IMR-90 (cell line): ENCODE measurements at regions not wholly inside any gene's neighbourhood (a gene's known extent, or its start where the extent isn't known, plus 50 kb on each side); places are given as distances from the start of the nearest gene placed in this dataset.

Experiments used
- ATAC-seq: fragments of 200-7000 bp; cut with Tn5 transposase; 2 replicates; pipeline ENCODE4 v1.9.1; 2020; ENCODE audit warnings: low read depth, mild to moderate bottlenecking, moderate library complexity
- BruUV-seq: library from RNA; stranded (reverse); fragments of 400-500 nt; replicated peaks from 2 replicates; lab custom pipeline; 2021; lab: Mats Ljungman, UMichigan
- CTCF ChIA-PET: fragments of 300-600 bp; formaldehyde crosslinking; extraction: SDS; loops from one replicate; lab custom pipeline; 2021; ENCODE audit warnings: antibody characterized with exemption; lab: Yijun Ruan, JAX
- POLR2A ChIA-PET: fragments of 300-600 bp; sonication (Branson Sonifier 250); formaldehyde crosslinking; loops from one replicate; lab custom pipeline; 2022; ENCODE audit warnings: antibody characterized with exemption; ENCODE audit not compliant: unreplicated experiment; lab: Charles Lee
- DNase-seq: peaks from one replicate; pipeline ENCODE4 v3.0.0; 2013
- H2AFZ ChIP-seq: replicated peaks from 2 replicates; pipeline ENCODE3; 2013; ENCODE audit warnings: low read length, mild to moderate bottlenecking; ENCODE audit not compliant: poor library complexity
- H2AK5ac ChIP-seq: 2 replicates; pipeline ENCODE4 v1.6.1; 2013; ENCODE audit warnings: low read depth, low read length, inconsistent platforms
- H2AK9ac ChIP-seq: replicated peaks from 2 replicates; pipeline ENCODE3; 2013; ENCODE audit warnings: mild to moderate bottlenecking, low read depth, low read length, moderate library complexity; ENCODE audit not compliant: poor library complexity
- H2BK120ac ChIP-seq: 2 replicates; pipeline ENCODE4 v1.6.1; 2013; ENCODE audit warnings: low read depth, low read length, inconsistent platforms
- H2BK15ac ChIP-seq: 3 replicates; pipeline ENCODE4 v1.6.1; 2013; ENCODE audit warnings: low read depth, low read length, inconsistent platforms
- H2BK20ac ChIP-seq: 2 replicates; pipeline ENCODE4 v1.6.1; 2013; ENCODE audit warnings: low read depth, mild to moderate bottlenecking, inconsistent platforms, low read length, moderate library complexity
- H2BK5ac ChIP-seq: 2 replicates; pipeline ENCODE4 v1.6.1; 2013; ENCODE audit warnings: mild to moderate bottlenecking, low read depth, low read length, inconsistent platforms; ENCODE audit not compliant: poor library complexity, severe bottlenecking
- H3K14ac ChIP-seq: replicated peaks from 2 replicates; pipeline ENCODE4 v1.6.1; 2013; ENCODE audit warnings: low read depth, low read length, inconsistent platforms
- H3K18ac ChIP-seq: 2 replicates; pipeline ENCODE4 v1.6.1; 2013; ENCODE audit warnings: low read depth, low read length, control low read depth
- H3K23ac ChIP-seq: 2 replicates; pipeline ENCODE4 v1.6.1; 2013; ENCODE audit warnings: low read depth, low read length, inconsistent platforms
- H3K27ac ChIP-seq: 2 replicates; pipeline ENCODE4 v1.5.1; 2013; ENCODE audit warnings: mild to moderate bottlenecking, control low read depth, low read length; ENCODE audit not compliant: insufficient read depth
- H3K27me3 ChIP-seq: 2 replicates; pipeline ENCODE4 v1.6.1; 2013; ENCODE audit warnings: low read length; ENCODE audit not compliant: control insufficient read depth, insufficient read depth
- H3K36me3 ChIP-seq: 2 replicates; pipeline ENCODE4 v1.6.1; 2013; ENCODE audit warnings: low read length, mixed read lengths; ENCODE audit not compliant: control insufficient read depth, insufficient read depth
- H3K4ac ChIP-seq: 2 replicates; pipeline ENCODE4 v1.6.1; 2013; ENCODE audit warnings: low read depth, low read length, inconsistent platforms
- H3K4me1 ChIP-seq: 2 replicates; pipeline ENCODE4 v1.6.1; 2013; ENCODE audit warnings: low read length, mixed read lengths; ENCODE audit not compliant: control insufficient read depth, insufficient read depth
- H3K4me2 ChIP-seq: 2 replicates; pipeline ENCODE4 v1.6.1; 2013; ENCODE audit warnings: low read depth, mild to moderate bottlenecking, control low read depth, low read length, moderate library complexity
- H3K4me3 ChIP-seq: 2 replicates; pipeline ENCODE4 v1.5.1; 2013; ENCODE audit warnings: low read depth, mild to moderate bottlenecking, control low read depth, low read length, moderate library complexity; ENCODE audit not compliant: insufficient read depth
- H3K56ac ChIP-seq: 2 replicates; pipeline ENCODE4 v1.6.1; 2013; ENCODE audit warnings: low read length, inconsistent platforms; ENCODE audit not compliant: insufficient read depth; ENCODE audit errors: extremely low read depth
- H3K79me1 ChIP-seq, 2 experiments: 2 replicates each; pipeline ENCODE4 v1.6.1; 2013; ENCODE audit warnings: low read length in 2 of 2, inconsistent platforms in 1 of 2, low read depth in 1 of 2
- H3K9ac ChIP-seq: 2 replicates; pipeline ENCODE4 v1.6.1; 2013; ENCODE audit warnings: low read depth, low read length, control low read depth
- H3K9me1 ChIP-seq: 2 replicates; pipeline ENCODE4 v1.6.1; 2013; ENCODE audit warnings: low read length, inconsistent platforms; ENCODE audit not compliant: insufficient read depth
- H3K9me3 ChIP-seq: 2 replicates; pipeline ENCODE4 v1.6.1; 2013; ENCODE audit warnings: low read length; ENCODE audit not compliant: control insufficient read depth, insufficient read depth
- H4K20me1 ChIP-seq: 2 replicates; pipeline ENCODE4 v1.6.1; 2013; ENCODE audit warnings: low read length, inconsistent platforms; ENCODE audit not compliant: insufficient read depth
- H4K5ac ChIP-seq: 2 replicates; pipeline ENCODE4 v1.6.1; 2013; ENCODE audit warnings: mild to moderate bottlenecking, low read depth, low read length, control low read depth
- H4K8ac ChIP-seq, 2 experiments: 2 replicates each; pipeline ENCODE4 v1.6.1; 2013; ENCODE audit warnings: low read depth in 2 of 2, low read length in 2 of 2, control low read depth in 1 of 2, inconsistent platforms in 1 of 2
- H4K91ac ChIP-seq: 2 replicates; pipeline ENCODE4 v1.6.1; 2013; ENCODE audit warnings: low read depth, low read length, inconsistent platforms; ENCODE audit not compliant: insufficient read depth
- BHLHE40 ChIP-seq: fragments of 150-350 bp; IDR thresholded peaks from 2 replicates; pipeline ENCODE4 v1.6.1; 2016; ENCODE audit warnings: mild to moderate bottlenecking, low read depth, low read length
- CEBPB ChIP-seq: IDR thresholded peaks from 2 replicates; pipeline ENCODE4 v1.6.1; 2012; ENCODE audit warnings: low read depth, low read length, improper control_type of control experiment
- FOS ChIP-seq: fragments of 150-350 bp; IDR thresholded peaks from 2 replicates; pipeline ENCODE4 v1.6.1; 2016; ENCODE audit warnings: low read depth, low read length
- MAFK ChIP-seq: IDR thresholded peaks from 2 replicates; pipeline ENCODE4 v1.6.1; 2012; ENCODE audit warnings: low read depth, low read length, improper control_type of control experiment
- MAZ ChIP-seq: IDR thresholded peaks from 2 replicates; pipeline ENCODE4 v1.6.1; 2012; ENCODE audit warnings: low read depth, mild to moderate bottlenecking, low read length, improper control_type of control experiment, moderate library complexity, borderline replicate concordance
- MXI1 ChIP-seq: IDR thresholded peaks from 2 replicates; pipeline ENCODE4 v1.6.1; 2012; ENCODE audit warnings: low read depth, mild to moderate bottlenecking, low read length, moderate library complexity, borderline replicate concordance
- NFE2L2 ChIP-seq: fragments of 150-350 bp; IDR thresholded peaks from 2 replicates; pipeline ENCODE4 v1.6.1; 2016; ENCODE audit warnings: low read depth, mild to moderate bottlenecking, low read length
- POLR2A ChIP-seq: IDR thresholded peaks from 2 replicates; pipeline ENCODE4 v1.6.1; 2012; ENCODE audit warnings: mild to moderate bottlenecking, low read depth, low read length
- RCOR1 ChIP-seq: IDR thresholded peaks from 2 replicates; pipeline ENCODE4 v1.6.1; 2012; ENCODE audit warnings: mild to moderate bottlenecking, low read length, improper control_type of control experiment; ENCODE audit not compliant: insufficient replicate concordance
- RFX5 ChIP-seq: IDR thresholded peaks from 2 replicates; pipeline ENCODE4 v1.8.0; 2012; ENCODE audit warnings: low read depth, mild to moderate bottlenecking, low read length, moderate library complexity
- SMC3 ChIP-seq: fragments of 150-350 bp; IDR thresholded peaks from 2 replicates; pipeline ENCODE4 v1.6.1; 2016; ENCODE audit warnings: low read depth, mild to moderate bottlenecking, antibody characterized with exemption, low read length, moderate library complexity
- WGBS, 2 experiments: methylation state at CpG; one replicate each; pipeline versions ENCODE4 v1.1.5 to v1.1.7; 2013; ENCODE audit warnings: missing lambda C conversion rate in 2 of 2; ENCODE audit not compliant: insufficient read length in 1 of 2; ENCODE audit errors: extremely low coverage in 2 of 2; 5-methylcytosine and 5-hydroxymethylcytosine counted together
- dilution Hi-C: fragments of 300-500 bp; cut with HindIII; formaldehyde crosslinking; loops from one replicate; pipeline ENCODE4 v1.14.3; 2018; ENCODE audit warnings: low sequenced_read_pairs; ENCODE audit not compliant: unreplicated experiment
- in situ Hi-C: fragments of 300-500 bp; cut with MboI; formaldehyde crosslinking; loops from 3 replicates; pipeline ENCODE4 v1.14.3; 2019; ENCODE audit warnings: low sequenced_read_pairs, inconsistent platforms, mixed read lengths
- intact Hi-C: fragments of 100-400 bp; cut with micrococcal nuclease; formaldehyde crosslinking; loops from 2 replicates; pipeline ENCODE4 v1.10.0; 2022
- TF ChIP-seq, protein P1 (sequence below): conservative IDR thresholded peaks from 2 replicates; pipeline ENCODE4 v1.5.1; 2012; ENCODE audit warnings: mild to moderate bottlenecking, low read depth, low read length, improper control_type of control experiment
- TF ChIP-seq, protein P2 (sequence below): fragments of 150-350 bp; IDR thresholded peaks from 2 replicates; pipeline ENCODE4 v1.6.1; 2016; ENCODE audit warnings: low read depth, mild to moderate bottlenecking, low read length, moderate library complexity, borderline replicate concordance
- TF ChIP-seq, protein P3 (sequence below): fragments of 150-350 bp; IDR thresholded peaks from 2 replicates; pipeline ENCODE4 v1.6.1; 2017; ENCODE audit warnings: mild to moderate bottlenecking, antibody characterized with exemption, low read length, low read depth

DNA sequence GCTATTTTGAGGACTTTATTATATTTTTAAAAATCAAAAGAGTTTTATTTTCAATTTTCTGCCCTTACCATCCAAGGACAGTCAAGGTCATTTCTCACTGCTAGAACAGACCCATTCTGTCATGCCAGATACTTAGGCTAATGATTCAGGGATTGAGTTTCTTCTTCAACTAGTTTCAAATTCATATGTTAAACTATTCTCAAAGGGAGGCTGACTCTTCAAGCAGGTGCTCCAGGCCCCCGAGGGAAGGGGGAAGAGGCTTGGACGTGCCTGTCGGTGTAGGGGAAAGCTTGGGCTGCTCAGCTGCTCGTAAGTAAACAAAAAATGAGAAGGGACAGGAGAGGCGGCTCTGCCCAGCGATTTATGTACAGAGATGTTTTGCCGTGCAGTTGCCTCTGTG is 69.4 kb upstream of the MYLIP start:
- Histone ChIP-seq H2BK5ac (no peak overlapping the region), H3K18ac (no peak overlapping the region), H2AK9ac (no peak overlapping the region), H4K8ac (no peak overlapping the region), H4K20me1 (no peaks in the 10 kb centered on the region), H2BK15ac (no peak overlapping the region), H3K79me1 (no peaks in the 10 kb centered on the region), H3K9me3 (no peaks in the 10 kb centered on the region), H2AFZ (no peak overlapping the region), H2AK5ac (no peak overlapping the region), H3K14ac (no peak overlapping the region), H4K5ac (no peak overlapping the region), H2BK120ac (no peak overlapping the region), H3K4ac (no peak overlapping the region), H2BK20ac (no peak overlapping the region), H3K23ac (no peak overlapping the region), H3K9ac (no peak overlapping the region), H4K91ac (no peak overlapping the region), H3K56ac (no peak overlapping the region), H3K4me2 (no peak overlapping the region), H3K4me1 (no peaks in the 10 kb centered on the region), H3K27ac (no peak overlapping the region), H3K9me1 (no peaks in the 10 kb centered on the region; the same call in 1 of the 2 replicates), H3K4me3 (no peak overlapping the region), H3K36me3 (no peaks in the 10 kb centered on the region), H3K27me3 (peaks cover 8% of the 10 kb centered on the region)
- intact Hi-C loops (no loop called here), in situ Hi-C loops (no loop called here), dilution Hi-C loops (no loop called here)
- CTCF ChIA-PET, result no interaction called here
- DNase-seq (no peak), ATAC-seq (no peak)
- TF ChIP-seq POLR2A (no peak), SMC3 (no peak), RFX5 (no peak), FOS (no peak), MAFK (no peak), MXI1 (no peak), CEBPB (no peak), RCOR1 (no peak), BHLHE40 (no peak), MAZ (no peak), NFE2L2 (no peak)
- TF ChIP-seq, protein P1, sequence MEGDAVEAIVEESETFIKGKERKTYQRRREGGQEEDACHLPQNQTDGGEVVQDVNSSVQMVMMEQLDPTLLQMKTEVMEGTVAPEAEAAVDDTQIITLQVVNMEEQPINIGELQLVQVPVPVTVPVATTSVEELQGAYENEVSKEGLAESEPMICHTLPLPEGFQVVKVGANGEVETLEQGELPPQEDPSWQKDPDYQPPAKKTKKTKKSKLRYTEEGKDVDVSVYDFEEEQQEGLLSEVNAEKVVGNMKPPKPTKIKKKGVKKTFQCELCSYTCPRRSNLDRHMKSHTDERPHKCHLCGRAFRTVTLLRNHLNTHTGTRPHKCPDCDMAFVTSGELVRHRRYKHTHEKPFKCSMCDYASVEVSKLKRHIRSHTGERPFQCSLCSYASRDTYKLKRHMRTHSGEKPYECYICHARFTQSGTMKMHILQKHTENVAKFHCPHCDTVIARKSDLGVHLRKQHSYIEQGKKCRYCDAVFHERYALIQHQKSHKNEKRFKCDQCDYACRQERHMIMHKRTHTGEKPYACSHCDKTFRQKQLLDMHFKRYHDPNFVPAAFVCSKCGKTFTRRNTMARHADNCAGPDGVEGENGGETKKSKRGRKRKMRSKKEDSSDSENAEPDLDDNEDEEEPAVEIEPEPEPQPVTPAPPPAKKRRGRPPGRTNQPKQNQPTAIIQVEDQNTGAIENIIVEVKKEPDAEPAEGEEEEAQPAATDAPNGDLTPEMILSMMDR, result no peak
- TF ChIP-seq, protein P2, sequence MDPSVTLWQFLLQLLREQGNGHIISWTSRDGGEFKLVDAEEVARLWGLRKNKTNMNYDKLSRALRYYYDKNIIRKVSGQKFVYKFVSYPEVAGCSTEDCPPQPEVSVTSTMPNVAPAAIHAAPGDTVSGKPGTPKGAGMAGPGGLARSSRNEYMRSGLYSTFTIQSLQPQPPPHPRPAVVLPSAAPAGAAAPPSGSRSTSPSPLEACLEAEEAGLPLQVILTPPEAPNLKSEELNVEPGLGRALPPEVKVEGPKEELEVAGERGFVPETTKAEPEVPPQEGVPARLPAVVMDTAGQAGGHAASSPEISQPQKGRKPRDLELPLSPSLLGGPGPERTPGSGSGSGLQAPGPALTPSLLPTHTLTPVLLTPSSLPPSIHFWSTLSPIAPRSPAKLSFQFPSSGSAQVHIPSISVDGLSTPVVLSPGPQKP, result no peak
- TF ChIP-seq, protein P3, sequence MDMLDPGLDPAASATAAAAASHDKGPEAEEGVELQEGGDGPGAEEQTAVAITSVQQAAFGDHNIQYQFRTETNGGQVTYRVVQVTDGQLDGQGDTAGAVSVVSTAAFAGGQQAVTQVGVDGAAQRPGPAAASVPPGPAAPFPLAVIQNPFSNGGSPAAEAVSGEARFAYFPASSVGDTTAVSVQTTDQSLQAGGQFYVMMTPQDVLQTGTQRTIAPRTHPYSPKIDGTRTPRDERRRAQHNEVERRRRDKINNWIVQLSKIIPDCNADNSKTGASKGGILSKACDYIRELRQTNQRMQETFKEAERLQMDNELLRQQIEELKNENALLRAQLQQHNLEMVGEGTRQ, result no peak
- WGBS, 2 experiments, result 40% methylated on average over 2 of the region's 7 CpGs; no CpG with 5 or more reads in 1 of the 2 experiments
- no TSS peak for BruUV-seq
- POLR2A ChIA-PET, result no interaction called here
